ENCODE measurements at regions not wholly inside any gene's neighbourhood (a gene's known extent, or its start where the extent isn't known, plus 50 kb on each side); places are given as distances from the start of the nearest gene placed in this dataset.

DNA sequence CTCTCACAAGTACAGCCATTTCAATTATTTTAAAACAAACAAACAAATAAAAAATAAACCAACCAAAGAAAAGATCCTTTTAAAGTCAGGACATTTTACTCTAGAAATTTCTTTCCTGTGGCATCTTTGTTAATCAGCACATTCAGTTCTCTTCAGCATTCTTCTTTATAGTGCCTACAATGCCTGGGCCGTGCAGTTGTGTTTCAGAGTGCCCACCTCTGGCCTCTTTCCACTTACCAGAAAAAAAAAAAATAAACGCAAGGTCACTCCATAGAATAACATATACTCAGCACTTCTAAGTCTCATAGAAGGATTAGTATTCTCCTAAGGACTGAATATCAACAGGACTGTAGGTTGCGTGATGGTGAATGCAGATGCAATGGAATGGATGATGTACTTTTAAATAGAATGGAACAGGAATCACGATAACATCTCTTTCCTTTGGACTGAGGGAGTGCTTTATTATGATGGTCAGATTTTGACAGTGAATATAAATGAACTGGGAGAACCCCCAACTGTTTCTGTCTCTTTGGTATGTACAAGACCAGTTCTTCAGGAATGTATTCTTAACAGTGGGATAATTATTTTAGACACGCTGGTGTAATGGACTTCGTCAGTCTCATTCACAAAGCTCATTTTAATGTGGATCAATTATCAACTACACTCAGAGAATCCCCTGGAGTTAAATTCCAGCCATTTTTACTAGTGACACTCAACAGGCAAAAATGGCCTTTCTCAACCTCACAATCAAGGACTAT is 125.0 kb upstream of the NBEA start:
- no peak for DNase-seq (ENCODE audit: low spot score)

DNA sequence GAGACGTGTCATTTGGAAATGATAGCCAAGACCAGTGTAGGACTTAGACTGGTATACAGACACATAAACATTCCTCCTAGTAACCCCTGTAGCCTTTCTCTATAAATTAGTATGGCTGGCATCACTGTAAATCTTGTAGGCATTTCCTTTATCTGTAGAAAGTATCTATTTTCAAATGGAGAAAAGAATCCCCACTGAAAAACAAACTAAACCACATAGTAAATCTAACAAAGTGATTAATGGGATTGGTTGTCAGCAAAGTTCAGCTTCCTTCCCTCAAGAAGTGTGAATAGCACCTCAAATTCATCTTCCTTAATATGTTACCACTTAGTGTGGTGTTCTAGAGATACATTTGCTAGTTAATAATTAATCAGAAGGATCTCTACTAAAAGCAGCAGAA is 119.4 kb upstream of the NBEA start:
- no peak for DNase-seq (ENCODE audit: low spot score)

DNA sequence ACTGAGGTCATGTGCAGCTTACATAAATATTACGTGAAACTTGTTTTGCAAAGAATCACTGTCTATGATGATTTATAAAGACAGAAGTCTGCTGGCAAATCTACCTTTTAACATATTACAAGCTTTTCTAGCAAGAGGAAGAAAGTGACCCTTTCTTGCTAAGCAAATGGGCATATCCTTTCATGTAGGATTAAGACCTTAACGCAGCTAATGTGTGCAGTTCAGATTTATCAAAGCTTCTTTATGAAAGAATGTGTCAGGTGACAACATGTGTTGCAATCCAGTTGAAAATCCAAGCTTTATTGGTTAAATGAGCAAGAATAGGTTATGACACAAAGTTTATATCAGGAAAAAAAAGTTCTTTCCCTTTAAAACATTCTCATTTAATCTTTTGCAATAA is 115.6 kb upstream of the NBEA start:
- DNase-seq (ENCODE audit: low spot score): no peak

DNA sequence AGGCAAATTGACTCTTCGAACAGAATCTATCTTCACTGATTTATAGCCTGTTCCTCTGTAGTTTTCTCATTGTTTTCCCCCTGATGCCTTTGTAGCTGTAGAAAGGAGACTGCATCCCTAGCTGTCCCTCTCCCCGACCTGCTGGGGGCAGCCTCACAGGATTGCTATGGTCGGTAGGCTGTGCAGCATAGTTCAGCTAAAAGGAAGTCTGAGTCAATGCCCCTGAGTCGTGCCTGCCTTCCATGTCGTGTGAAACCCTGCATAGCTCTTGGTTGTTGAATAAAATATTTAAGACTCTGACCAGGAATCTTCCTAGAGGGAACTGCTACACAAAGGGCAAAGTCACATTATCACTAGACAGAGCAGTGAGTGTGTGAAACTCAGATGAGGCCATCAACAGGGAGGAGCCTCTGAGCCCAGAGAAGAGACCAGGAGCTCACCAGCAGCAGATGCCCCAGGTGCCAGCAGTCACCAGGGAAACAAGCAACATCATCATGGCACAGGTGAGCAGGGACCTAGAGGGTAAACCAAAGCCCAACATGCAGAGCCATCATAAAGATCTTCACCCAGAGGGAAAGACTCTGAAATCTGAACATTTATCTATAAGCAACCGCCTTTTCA is 108.4 kb upstream of the NBEA start:
- DNase-seq (ENCODE audit: low spot score): no peak

DNA sequence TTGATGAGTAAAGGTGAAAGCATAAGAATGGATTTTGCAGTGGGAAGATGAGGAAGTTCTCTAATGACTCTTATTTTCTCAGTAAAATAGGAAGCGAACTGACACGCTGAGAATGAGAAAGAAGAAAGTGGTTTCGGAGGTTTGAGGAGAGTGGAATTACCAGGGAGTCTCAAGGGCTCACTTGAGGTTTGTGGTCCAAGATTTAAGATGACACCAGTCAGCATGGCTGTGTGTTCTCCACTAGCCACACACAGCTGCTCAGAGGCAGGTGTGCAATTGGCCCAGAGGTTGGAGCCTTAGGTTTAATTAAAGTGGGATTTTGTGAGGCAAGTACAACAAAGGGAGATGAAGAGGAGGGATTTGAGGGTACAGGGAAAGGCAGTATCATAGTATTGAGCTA is 99.6 kb upstream of the NBEA start:
- no peak for DNase-seq (ENCODE audit: low spot score)

DNA sequence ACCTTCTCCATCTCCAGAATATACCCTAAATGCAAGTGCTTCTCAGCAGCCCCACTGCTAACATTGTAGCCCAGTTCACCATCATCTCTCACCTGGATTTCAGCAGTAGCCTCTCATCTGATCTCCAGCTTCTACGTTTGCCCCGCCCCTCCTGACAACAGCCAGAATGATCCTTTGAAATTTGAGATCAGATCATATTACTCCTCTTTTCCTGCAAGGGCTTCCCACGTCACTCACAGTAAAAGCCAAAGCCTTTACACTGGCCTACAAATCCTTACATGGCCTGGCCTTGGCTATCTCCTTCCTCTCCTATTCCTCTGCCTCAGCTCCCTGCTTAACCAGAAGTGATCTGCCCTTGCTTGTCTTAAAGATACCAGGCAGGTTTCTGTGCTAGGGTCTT is 94.3 kb upstream of the NBEA start:
- DNase-seq (ENCODE audit: low spot score): no peak

DNA sequence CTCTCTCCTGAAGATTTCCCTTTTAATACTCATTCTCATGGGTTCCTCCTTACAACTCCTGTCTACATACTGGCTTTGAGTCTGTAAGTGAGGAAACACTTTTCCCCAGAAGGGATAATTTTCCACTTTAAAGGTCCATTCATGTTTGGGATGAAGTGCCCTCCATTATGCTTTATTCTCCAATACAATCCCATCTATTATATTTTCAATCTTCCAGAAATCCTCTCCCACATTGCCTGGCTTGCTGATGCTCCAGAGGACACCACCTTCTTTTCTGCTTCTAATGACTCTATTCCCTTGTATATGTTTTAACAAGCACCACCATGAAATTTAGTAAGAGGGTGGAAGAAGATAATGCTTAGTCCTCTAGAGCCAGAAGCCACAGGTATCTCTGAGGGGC is 92.7 kb upstream of the NBEA start:
- DNase-seq (ENCODE audit: low spot score): no peak

DNA sequence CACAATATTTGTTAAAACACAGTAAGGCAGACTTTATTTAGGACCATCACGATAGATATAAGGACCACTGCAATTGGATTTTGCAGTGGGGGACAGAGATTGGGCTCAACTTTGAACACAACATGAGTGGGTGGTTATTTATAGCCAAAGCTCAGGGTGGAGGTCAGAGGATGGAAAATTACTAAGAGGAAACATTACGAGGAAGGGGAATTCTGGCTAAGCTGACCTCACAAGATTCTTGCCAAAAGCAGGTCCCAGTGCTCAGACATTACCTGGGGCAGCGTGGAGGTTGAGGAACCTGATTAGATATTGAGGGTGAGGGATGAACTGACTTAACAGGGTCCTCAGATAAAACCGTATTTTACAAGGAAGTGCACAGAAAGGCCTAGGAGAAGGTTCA is 88.9 kb upstream of the NBEA start:
- no peak for DNase-seq (ENCODE audit: low spot score)

DNA sequence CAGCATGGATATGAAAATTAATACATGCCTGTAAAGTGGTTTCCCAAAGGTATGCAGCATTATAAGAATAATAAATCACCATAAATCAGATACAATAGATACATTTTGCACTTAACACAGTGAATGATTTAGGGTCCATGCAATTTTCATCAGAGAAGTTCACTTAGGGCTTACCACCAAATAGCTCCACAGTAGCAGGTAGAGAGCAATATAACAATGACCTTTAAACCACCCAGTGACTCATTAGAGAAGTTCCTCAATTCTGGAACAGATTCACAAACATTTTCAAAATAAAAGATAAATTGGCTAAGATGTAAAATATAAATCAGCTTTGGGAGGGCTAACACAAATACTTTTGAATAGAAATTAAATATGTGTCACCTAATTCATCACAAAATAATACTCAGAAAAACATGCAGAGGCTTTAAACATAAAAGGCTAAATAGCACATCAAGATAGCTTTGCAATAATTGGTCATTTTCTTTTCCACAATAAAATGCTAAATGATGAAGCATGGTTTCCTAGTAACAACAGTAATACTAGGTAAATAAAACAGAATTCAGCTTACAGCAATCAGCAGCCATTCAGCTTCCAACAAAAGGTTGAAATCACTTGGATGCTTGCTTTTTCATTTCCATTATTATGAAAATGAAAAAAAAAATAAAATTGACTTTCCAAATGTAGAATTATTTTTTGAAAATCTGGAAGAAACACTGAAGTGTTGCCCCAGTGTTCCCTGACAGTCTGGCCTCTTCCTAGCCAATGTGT is 84.3 kb upstream of the NBEA start:
- no peak for DNase-seq (ENCODE audit: low spot score)

DNA sequence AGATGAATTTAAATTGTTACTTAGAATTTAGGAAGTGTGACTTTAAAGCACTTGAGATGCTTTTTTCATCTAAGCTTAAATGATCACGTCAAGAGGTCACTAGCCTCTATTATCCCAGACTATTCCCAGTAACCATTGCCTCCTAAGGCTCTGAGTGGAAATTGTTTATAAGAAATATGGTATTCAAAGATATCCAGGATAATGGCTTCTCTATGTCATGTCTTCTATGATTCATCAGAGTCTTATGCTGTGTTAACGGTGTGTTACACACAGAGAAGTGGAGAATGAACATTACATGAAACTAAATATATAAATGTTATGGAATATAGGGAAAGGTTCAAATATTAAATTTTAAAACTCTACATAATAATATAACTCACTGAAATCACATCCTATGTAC is 79.8 kb upstream of the NBEA start:
- DNase-seq (ENCODE audit: low spot score): no peak

DNA sequence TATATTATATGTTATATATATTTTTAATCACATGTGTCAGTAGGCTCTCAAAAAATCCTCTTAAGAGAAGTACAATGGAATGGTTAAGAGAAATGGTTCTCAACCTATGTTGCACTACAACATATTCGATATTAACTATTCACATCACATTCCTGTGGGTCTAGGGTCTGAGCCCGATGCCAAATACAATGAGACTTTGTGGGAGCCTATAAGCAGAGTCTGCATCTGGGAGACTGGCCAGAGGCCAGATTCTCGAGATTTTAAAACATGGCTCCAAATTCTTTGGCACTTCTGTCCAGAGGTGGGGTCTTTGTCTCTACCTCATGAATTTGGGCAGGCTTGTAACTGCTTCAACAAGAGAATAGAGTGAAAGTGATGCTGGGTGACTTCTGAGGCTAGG is 79.4 kb upstream of the NBEA start:
- no peak for DNase-seq (ENCODE audit: low spot score)

DNA sequence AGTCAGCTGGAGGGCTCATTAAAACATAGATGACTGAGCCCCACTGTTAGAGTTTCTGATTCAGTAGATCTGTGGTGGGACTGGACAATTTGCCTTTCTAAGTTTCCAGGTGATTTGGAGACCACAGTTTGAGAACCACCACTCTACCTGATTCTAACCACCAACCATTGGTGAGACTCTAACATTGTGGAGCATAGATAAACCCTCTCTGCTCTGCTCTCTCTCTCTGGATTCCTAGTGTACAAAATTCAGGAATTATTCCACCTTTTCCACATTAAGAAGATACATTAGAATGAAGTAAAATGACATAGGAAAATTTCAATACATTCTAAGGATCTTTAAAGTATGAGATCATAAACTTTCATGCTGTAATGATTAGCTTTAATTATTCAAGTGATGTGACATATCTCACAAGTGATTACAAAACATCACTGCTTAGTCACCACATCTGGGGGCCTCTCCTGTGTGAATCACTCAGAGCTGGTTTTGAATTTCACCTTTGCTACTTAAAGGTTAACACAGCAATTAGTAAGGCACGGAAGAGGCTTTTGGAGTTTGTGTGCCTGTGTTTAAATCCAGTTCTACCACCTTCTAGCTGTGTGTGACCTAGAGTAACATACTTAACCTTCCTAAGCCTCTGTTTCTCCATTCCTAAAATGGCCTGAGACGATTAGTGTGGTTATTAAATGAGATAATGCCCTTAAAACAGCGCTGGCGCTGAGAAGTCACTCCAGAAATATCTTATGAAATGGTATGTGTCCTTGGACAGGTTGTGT is 78.5 kb upstream of the NBEA start:
- no peak for DNase-seq (ENCODE audit: low spot score)

DNA sequence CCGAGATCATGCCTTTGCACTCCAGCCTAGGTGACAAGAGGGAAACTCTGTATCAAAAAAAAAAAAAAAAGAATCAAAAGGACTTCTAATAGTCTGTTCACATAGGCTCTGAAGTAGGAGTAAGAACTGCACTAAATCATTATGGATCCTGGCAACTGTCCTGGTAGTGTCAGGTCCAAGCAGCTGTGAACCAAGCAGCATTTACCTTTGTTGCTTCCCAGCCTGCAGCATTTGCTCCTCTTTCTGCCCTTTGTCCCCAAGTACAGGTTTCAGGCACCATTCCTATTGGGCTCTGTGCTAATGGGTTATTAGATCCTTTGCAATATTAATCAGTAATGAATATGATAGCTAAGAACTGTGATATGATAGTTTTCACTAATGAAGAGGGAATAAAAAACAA is 77.4 kb upstream of the NBEA start:
- DNase-seq (ENCODE audit: low spot score): no peak

DNA sequence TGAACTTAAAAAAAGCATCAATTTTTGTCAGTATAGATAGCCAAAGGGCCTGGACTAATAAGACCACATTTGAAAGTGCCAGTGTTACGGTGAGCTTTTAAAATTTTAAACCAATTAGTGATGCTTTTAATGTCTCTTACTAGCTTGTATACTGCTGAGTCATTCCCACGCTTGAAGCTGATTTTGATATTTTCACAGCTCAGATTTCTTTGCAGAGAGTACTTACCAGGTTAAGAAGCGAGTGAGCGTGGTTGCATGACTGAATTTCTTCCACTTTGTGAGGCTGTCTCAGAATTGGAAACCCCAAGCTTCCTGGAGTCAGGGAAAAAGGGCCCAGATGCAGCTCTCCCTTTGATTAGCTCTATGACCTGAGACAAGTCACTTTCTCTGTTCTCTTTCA is 74.5 kb upstream of the NBEA start:
- DNase-seq (ENCODE audit: low spot score): no peak

DNA sequence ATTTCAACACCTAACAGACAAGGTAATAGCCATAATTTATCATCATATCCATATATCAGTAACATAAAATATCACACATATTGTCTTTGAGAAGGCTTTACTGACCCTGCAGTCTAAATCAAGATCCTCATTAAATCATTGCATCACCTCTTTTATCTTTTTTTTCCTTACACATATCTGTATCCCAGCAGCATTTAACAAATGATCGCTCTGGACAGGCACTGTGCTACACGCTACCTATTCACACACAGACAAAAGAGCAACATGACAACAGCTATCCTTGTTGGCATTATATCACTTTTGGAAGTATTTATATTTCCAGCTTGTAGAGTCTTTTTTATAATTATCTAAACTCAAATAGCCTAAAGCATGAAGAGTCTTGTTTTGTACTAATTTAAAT is 73.3 kb upstream of the NBEA start:
- DNase-seq (ENCODE audit: low spot score): no peak

DNA sequence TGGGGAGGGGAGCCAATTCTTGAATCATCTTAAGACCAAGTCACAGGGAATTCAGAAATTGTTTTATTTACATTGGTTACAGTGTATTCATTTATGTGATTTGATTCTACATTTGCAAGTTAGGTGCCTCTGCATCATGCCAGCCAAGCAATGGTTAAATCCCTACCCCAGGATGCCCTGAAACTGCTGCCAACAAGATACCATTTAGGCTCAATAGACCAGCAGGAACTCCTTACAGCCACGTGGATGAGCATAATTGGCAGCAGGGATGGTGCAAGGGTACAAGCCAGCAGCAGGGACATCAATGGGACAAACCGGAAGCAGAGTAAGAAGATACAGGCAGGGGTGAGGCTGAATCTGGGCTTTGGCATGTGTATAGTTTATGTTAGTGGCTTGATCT is 72.4 kb upstream of the NBEA start:
- DNase-seq (ENCODE audit: low spot score): no peak

DNA sequence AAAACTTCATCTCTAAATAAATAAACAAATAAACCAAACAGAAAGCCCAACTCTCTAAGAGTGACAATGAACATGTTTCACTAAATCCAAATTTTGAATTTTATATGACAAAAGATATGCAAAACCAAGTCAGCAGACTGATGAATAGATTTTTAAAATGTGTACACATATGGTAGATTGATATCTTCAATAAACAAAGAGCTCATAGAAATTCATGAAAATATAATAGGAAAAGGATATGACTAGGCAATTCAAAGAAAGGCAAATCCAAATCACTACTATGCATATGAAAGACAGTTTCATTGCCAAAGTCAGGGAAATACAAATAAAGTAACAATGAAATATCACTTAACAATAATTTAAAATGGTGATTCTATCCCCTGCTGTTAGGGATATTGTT is 63.7 kb upstream of the NBEA start:
- no peak for DNase-seq (ENCODE audit: low spot score)

DNA sequence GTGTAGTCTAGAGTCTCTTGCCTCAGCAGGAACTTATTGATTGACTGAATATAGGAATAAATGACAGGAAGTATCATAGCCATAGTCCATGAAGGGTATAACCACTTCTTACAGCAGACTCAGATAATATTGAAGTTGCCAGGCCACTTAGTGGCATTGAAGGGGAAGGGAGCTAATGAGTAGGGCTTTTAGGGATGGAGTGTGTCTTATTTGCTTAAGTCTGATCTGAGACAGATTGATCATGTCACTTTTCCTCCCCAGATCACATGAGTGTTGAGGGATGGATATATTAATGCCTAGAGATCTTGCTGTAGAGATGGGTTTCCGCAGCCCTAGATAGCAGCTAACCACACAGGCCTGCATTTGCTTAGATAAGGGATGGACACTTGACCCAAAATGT is 62.2 kb upstream of the NBEA start:
- no peak for DNase-seq (ENCODE audit: low spot score)

DNA sequence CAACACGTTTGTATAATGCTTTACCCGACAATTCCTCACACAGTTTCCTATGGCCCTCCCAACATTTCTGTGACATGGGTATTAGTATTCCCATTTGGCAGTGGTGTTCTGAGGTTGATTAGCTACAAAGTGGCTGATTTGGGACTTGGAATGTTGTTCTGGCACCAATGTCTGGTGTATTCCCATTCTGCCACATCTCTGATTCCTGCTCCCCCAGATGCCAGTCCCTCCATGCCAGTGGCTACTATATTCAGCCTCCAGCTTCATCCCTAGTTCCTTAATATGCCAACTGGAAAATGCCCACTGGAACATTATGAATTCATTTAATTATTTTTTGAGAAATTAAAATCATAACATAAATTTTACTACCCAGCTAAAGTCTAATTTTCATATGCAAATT is 60.6 kb upstream of the NBEA start:
- no peak for DNase-seq (ENCODE audit: low spot score)

DNA sequence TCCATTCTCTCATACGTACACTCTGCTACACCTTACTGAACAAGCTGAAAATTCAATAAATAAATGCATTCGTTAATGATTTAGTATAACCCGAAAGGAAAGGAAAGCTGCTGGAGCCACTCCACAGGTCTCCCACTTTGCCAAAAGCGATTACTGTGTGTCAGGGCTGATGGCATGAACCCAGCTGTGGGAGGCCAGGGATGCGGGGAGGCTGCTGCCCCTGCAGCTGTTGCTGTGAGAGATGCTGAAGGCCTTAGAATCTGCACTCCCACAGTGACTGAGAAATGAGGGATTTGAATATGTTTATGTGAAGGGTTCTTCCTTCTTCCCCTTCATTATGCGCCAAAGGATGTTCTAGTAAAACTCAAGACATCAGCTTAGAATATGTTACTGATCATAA is 58.7 kb upstream of the NBEA start:
- DNase-seq (ENCODE audit: low spot score): no peak

DNA sequence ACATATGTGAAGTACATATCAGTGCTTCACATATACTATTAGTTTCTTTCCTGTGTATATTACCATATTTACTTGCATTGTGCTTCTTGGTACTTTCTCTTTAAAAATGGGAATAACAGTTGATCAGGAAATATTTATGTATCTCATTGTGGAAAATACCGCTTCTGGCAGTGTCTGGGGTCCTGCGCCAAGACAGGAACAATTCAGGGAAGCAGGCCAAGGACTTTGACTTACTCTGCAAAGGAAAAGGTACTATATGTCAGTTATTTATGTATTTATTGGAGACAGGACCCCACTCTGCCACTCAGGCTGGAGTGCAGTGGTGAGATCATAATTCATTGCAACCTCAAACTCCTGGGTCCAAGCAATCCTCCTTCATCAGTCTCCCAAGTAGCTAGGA is 57.7 kb upstream of the NBEA start:
- no peak for DNase-seq (ENCODE audit: low spot score)

DNA sequence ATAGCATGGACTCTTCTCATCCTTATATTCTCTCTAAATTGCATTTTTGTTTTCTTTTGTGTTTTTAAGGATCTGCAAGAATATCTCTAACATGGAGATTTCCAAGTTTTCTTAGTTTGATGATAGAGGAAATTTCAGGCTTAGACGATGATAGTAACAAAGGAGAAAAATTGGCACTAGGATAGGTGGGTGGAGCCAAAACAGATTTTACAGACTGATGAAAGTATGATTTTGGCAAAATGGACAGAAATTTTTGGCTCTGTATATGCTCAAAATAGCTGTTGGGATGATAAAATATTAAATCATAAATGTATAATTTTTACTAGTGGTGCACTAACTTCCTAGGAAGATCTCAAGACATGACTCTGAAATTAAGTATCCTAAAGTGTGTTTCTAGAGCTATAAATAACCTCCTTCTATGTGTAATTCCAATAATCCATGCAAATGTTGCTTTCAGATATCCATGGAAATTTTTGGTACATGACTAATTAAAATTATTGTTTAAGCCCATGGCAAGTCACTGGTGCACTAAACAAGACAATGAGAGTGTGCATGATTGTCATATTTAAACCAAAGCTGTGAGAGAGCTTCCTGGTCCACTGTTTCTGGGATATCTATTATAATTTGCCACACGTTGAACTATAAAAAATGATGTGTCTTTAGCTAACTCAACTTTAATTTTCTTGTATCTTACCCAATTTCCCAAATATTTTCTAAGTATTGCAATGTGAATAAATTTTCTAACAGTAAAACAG is 55.8 kb upstream of the NBEA start:
- no peak for DNase-seq (ENCODE audit: low spot score)

Data from CD4-positive, alpha-beta T cell treated with Interleukin-6 at 100 ng/mL for 8 hours (primary cell).